ENCODE measurements at regions not wholly inside any gene's neighbourhood (a gene's known extent, or its start where the extent isn't known, plus 50 kb on each side); places are given as distances from the start of the nearest gene placed in this dataset.

- no peak overlapping the region for H3K23ac ChIP-seq (ENCODE audit: insufficient read length, low read depth, low read length)
- H3K23me2 ChIP-seq (ENCODE audit: insufficient read length, low read depth, low read length, poor library complexity, severe bottlenecking) = no peaks in the 10 kb centered on the region
- no peak overlapping the region for H3K9ac ChIP-seq (ENCODE audit: extremely low read depth, insufficient read length, low read length)
- no peak overlapping the region for H4K91ac ChIP-seq (ENCODE audit: insufficient read length, low read depth, low read length)
- no peak overlapping the region for H3K4me2 ChIP-seq (ENCODE audit: insufficient read depth, insufficient read length, low read length)
- H3K4me1 Mint-ChIP-seq = no peaks in the 10 kb centered on the region
- no peak overlapping the region for H2AFZ ChIP-seq (ENCODE audit: low read length)
- H3K36me3 Mint-ChIP-seq (ENCODE audit: insufficient read depth in 1 of 3, low read depth in 3 of 3) = no peaks in the 10 kb centered on the region
- no peak overlapping the region for H3K27ac Mint-ChIP-seq
- no peaks in the 10 kb centered on the region for H3K4me1 ChIP-seq (ENCODE audit: insufficient read depth, low read length)
- no peak overlapping the region for H3K4ac ChIP-seq (ENCODE audit: low read depth, low read length)
- no peak overlapping the region for H3T11ph ChIP-seq (ENCODE audit: low read length)
- no peaks in the 10 kb centered on the region for H3K79me2 ChIP-seq (ENCODE audit: insufficient read depth, low read length)
- H2BK5ac ChIP-seq (ENCODE audit: insufficient read length, low read length) = no peak overlapping the region
- no peak overlapping the region for H2BK20ac ChIP-seq (ENCODE audit: low read depth, low read length, poor library complexity, severe bottlenecking)
- no peak overlapping the region for H3K27ac ChIP-seq (ENCODE audit: insufficient read length, low read depth, low read length)
- H3K14ac ChIP-seq (ENCODE audit: insufficient read depth, low read length) = no peak overlapping the region
- H3K9me3 ChIP-seq (ENCODE audit: control insufficient read depth, low read depth, low read length) = no peaks in the 10 kb centered on the region
- TF ChIP-seq CTCF (conservative IDR thresholded peaks at IDR 0.05) = no peak
- H3K27me3 ChIP-seq (ENCODE audit: insufficient read depth, low read length) = no peaks in the 10 kb centered on the region
- no peaks in the 10 kb centered on the region for H4K20me1 ChIP-seq (ENCODE audit: control insufficient read depth, insufficient read depth, insufficient read length)
- no peak overlapping the region for H2BK15ac ChIP-seq (ENCODE audit: low read depth, low read length)
- no peak overlapping the region for H2BK120ac ChIP-seq (ENCODE audit: low read depth, low read length, poor library complexity, severe bottlenecking)
- H3K9me3 Mint-ChIP-seq = no peaks in the 10 kb centered on the region
- no peak overlapping the region for H2BK12ac ChIP-seq (ENCODE audit: insufficient read length, low read depth, low read length)
- H3K27me3 Mint-ChIP-seq (ENCODE audit: low read depth) = no peaks in the 10 kb centered on the region; the same call in 1 of the 2 replicates
- H4K8ac ChIP-seq (replicated peaks; ENCODE audit: insufficient read length, low read depth, low read length) = no peak overlapping the region
- no CpG with 5 or more reads among the region's 6 CpGs for WGBS (ENCODE audit: extremely low coverage, insufficient read length, low lambda C conversion rate)
- no peak overlapping the region for H3K18ac ChIP-seq (ENCODE audit: insufficient read length, low read depth, low read length)
- no peak overlapping the region for H2AK5ac ChIP-seq (ENCODE audit: insufficient read length, low read length)
- H3K79me1 ChIP-seq (ENCODE audit: insufficient read depth, low read depth, low read length, poor library complexity, severe bottlenecking) = no peaks in the 10 kb centered on the region
- no peak for DNase-seq
- H3K56ac ChIP-seq (ENCODE audit: insufficient read length, low read depth, low read length) = no peak overlapping the region
- no peak overlapping the region for H3K4me3 Mint-ChIP-seq
- no peak overlapping the region for H4K5ac ChIP-seq (ENCODE audit: insufficient read length, low read depth, low read length)
Measured at GRCh38 chr1:56068210-56068609, 511.2 kb downstream of the PLPP3 start.

All from H9 (cell line).